ENCODE measurements at regions not wholly inside any gene's neighbourhood (a gene's known extent, or its start where the extent isn't known, plus 50 kb on each side); places are given as distances from the start of the nearest gene placed in this dataset.

DNA sequence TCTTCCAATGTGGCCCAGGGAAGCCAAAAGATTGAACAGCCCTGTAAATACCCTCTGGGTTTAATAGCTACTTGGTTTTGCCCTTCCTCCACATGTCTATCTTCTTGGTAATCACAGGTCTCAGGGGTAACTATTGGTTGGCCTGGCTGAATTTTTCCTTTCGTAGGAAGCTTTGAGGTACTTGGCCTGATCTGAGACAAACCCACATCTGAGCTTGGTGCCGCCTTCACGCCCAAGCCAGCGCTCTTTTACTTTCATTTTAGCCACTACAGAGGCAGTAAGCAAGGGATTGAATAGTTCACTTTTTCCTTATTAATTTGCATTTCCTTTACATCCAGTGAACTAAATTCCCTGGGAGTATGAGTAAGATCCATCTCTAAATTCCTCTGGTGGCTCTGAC, 397.6 kb upstream of the USP9Y start:
- TF ChIP-seq, protein P1, sequence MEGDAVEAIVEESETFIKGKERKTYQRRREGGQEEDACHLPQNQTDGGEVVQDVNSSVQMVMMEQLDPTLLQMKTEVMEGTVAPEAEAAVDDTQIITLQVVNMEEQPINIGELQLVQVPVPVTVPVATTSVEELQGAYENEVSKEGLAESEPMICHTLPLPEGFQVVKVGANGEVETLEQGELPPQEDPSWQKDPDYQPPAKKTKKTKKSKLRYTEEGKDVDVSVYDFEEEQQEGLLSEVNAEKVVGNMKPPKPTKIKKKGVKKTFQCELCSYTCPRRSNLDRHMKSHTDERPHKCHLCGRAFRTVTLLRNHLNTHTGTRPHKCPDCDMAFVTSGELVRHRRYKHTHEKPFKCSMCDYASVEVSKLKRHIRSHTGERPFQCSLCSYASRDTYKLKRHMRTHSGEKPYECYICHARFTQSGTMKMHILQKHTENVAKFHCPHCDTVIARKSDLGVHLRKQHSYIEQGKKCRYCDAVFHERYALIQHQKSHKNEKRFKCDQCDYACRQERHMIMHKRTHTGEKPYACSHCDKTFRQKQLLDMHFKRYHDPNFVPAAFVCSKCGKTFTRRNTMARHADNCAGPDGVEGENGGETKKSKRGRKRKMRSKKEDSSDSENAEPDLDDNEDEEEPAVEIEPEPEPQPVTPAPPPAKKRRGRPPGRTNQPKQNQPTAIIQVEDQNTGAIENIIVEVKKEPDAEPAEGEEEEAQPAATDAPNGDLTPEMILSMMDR (IDR thresholded peaks at IDR 0.05; ENCODE audit: control extremely low read depth, extremely low read depth), result no peak
- H3K4me1 ChIP-seq (ENCODE audit: control insufficient read depth in 5 of 5, insufficient read depth in 5 of 5, low read length in 5 of 5), result no peaks in the 10 kb centered on the region
- WGBS, 2 donors, result 79% methylated on average over 4 of the region's 4 CpGs; no CpG with 5 or more reads in 1 of the 2 donors
- H3K4me3 ChIP-seq, result no peak overlapping the region
- no peaks in the 10 kb centered on the region for H3K36me3 ChIP-seq (ENCODE audit: control insufficient read depth in 4 of 4, insufficient read depth in 4 of 4, low read length in 4 of 4)
- DNase-seq (no peak), ATAC-seq (ENCODE audit: insufficient read depth, low FRiP score) (no peak)
- H3K9ac ChIP-seq (ENCODE audit: insufficient read depth in 1 of 2, low read length in 2 of 2), result no peak overlapping the region
- no peaks in the 10 kb centered on the region for H3K27me3 ChIP-seq (ENCODE audit: control insufficient read depth in 3 of 3, insufficient read depth in 3 of 3, low read length in 2 of 3)
- H3K9me3 ChIP-seq (ENCODE audit: control insufficient read depth in 4 of 4, insufficient read depth in 3 of 4, low read length in 3 of 4), result no peaks in the 10 kb centered on the region
- H3K27ac ChIP-seq (ENCODE audit: low read depth in 1 of 2, low read length in 1 of 2), result no peak overlapping the region

DNA sequence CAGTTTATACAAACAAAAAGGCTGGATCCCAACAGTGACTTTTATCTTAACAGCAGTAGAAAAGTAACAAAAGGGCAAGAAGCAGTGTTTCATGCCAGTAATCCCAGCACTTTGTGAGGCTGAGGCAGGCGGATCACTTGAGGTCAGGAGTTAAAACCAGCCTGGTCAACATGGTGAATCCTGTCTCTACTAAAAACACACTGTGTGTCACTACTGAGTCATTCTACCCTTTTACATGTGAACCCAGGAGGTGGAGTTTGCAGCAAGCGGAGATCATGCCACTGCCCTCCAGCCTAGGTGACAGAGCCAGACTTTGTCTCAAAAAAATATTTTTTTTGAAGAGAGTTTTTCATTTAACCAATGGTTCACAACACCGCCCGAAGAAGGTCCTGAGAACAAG, 395.6 kb upstream of the USP9Y start:
- WGBS, 2 donors, result 83% methylated on average over 4 of the region's 4 CpGs; no CpG with 5 or more reads in 1 of the 2 donors
- DNase-seq (no peak), ATAC-seq (ENCODE audit: insufficient read depth, low FRiP score) (no peak)
- TF ChIP-seq, protein P1 (IDR thresholded peaks at IDR 0.05; ENCODE audit: control extremely low read depth, extremely low read depth), result no peak
- no peaks in the 10 kb centered on the region for H3K4me1 ChIP-seq (ENCODE audit: control insufficient read depth in 5 of 5, insufficient read depth in 5 of 5, low read length in 5 of 5)
- no peaks in the 10 kb centered on the region for H3K36me3 ChIP-seq (ENCODE audit: control insufficient read depth in 4 of 4, insufficient read depth in 4 of 4, low read length in 4 of 4)
- H3K9ac ChIP-seq (ENCODE audit: insufficient read depth in 1 of 2, low read length in 2 of 2), result no peak overlapping the region
- H3K27ac ChIP-seq (ENCODE audit: low read depth in 1 of 2, low read length in 1 of 2), result no peak overlapping the region
- H3K4me3 ChIP-seq, result no peak overlapping the region
- no peaks in the 10 kb centered on the region for H3K9me3 ChIP-seq (ENCODE audit: control insufficient read depth in 4 of 4, insufficient read depth in 3 of 4, low read length in 3 of 4)
- H3K27me3 ChIP-seq (ENCODE audit: control insufficient read depth in 3 of 3, insufficient read depth in 3 of 3, low read length in 2 of 3), result no peaks in the 10 kb centered on the region

DNA sequence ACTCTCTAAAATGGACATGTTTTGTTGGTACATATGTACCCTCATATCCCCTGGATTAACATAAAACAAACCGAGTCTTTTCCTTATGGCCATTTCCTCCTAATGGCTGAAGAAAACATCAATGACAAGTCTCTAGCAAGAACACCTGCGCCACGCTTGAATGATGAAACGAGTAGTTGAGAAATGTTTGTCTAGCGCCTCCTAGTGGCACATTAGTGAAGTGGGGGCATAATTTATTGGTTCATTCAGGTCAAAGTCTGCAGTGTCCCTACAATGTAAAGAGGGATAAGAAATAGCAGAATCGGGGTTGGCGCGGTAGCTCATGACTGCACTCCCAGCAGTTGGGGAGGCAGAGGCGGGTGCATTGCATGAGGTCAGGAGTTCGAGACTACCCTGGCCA, 391.8 kb upstream of the USP9Y start:
- TF ChIP-seq, protein P1 (IDR thresholded peaks at IDR 0.05; ENCODE audit: control extremely low read depth, extremely low read depth), result no peak
- no peaks in the 10 kb centered on the region for H3K4me1 ChIP-seq (ENCODE audit: control insufficient read depth in 5 of 5, insufficient read depth in 5 of 5, low read length in 5 of 5)
- H3K9me3 ChIP-seq (ENCODE audit: control insufficient read depth in 4 of 4, insufficient read depth in 3 of 4, low read length in 3 of 4), result no peaks in the 10 kb centered on the region
- no peaks in the 10 kb centered on the region for H3K27me3 ChIP-seq (ENCODE audit: control insufficient read depth in 3 of 3, insufficient read depth in 3 of 3, low read length in 2 of 3)
- H3K4me3 ChIP-seq, result no peak overlapping the region
- H3K27ac ChIP-seq (ENCODE audit: low read depth in 1 of 2, low read length in 1 of 2), result no peak overlapping the region
- H3K36me3 ChIP-seq (ENCODE audit: control insufficient read depth in 4 of 4, insufficient read depth in 4 of 4, low read length in 4 of 4), result no peaks in the 10 kb centered on the region
- 25% methylated on average over 9 of the region's 10 CpGs; no CpG with 5 or more reads in 1 of the 2 donors for WGBS, 2 donors
- H3K9ac ChIP-seq (ENCODE audit: insufficient read depth in 1 of 2, low read length in 2 of 2), result no peak overlapping the region
- ATAC-seq (ENCODE audit: insufficient read depth, low FRiP score) (no peak), DNase-seq (no peak)

DNA sequence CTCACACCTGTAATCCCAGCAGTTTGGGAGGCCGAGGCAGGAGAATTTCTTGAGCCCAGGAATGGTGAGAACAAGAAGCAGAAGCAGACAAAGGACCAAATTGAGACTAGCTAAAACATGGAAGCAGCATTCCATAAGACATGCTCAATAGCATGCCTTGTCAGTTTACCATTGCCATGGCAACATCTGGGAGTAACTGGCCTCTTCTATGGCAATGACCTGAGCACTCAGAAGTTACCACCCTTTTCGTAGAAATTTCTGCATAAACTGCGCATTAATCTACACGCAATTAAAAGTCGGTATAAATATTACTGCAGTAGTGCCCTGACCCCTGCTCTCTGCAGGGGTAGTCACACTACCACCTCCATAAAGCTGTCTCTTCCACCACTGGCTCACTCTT, 390.2 kb upstream of the USP9Y start:
- Histone ChIP-seq H3K27me3 (ENCODE audit: control insufficient read depth in 3 of 3, insufficient read depth in 3 of 3, low read length in 2 of 3) (no peaks in the 10 kb centered on the region), H3K9me3 (ENCODE audit: control insufficient read depth in 4 of 4, insufficient read depth in 3 of 4, low read length in 3 of 4) (no peaks in the 10 kb centered on the region), H3K4me3 (no peak overlapping the region), H3K36me3 (ENCODE audit: control insufficient read depth in 4 of 4, insufficient read depth in 4 of 4, low read length in 4 of 4) (no peaks in the 10 kb centered on the region), H3K4me1 (ENCODE audit: control insufficient read depth in 5 of 5, insufficient read depth in 5 of 5, low read length in 5 of 5) (no peaks in the 10 kb centered on the region), H3K27ac (ENCODE audit: low read depth in 1 of 2, low read length in 1 of 2) (no peak overlapping the region), H3K9ac (ENCODE audit: insufficient read depth in 1 of 2, low read length in 2 of 2) (no peak overlapping the region)
- TF ChIP-seq, protein P1 (IDR thresholded peaks at IDR 0.05; ENCODE audit: control extremely low read depth, extremely low read depth), result no peak
- 82% methylated on average over 5 of the region's 5 CpGs; no CpG with 5 or more reads in 1 of the 2 donors for WGBS, 2 donors
- DNase-seq, result no peak
- ATAC-seq (ENCODE audit: insufficient read depth, low FRiP score), result no peak
